ENCODE measurements at regions not wholly inside any gene's neighbourhood (a gene's known extent, or its start where the extent isn't known, plus 50 kb on each side); places are given as distances from the start of the nearest gene placed in this dataset.

DNA sequence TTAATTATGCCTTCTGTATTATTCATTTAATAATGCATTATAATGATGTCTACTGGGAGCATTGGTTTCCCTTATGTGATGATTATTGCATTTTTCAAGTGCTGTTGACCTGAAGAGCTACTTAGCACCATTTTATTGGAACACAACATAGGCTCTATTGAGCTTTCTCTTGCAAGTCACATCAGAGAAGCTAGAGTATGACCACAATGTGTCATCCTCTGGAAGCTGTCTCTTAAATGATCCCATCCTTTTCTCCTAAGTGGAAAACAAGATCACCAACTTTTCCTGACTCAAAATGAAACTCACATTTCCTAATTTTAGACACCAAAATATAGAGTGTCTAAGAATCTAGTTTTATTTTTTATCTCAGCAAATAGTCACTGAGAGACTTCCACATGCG is 1451.9 kb downstream of the PCDH7 start:
- Histone ChIP-seq H3K79me2 (ENCODE audit: control insufficient read depth, insufficient read depth, low read length) (no peaks in the 10 kb centered on the region), H3K27me3 (ENCODE audit: control insufficient read depth, insufficient read depth, low read length) (no peaks in the 10 kb centered on the region), H3K9me3 (ENCODE audit: control insufficient read depth, insufficient read depth, low read depth, low read length) (no peaks in the 10 kb centered on the region), H3K27ac (ENCODE audit: insufficient read depth, low read length) (no peak overlapping the region), H3K4me3 (replicated peaks in 1 of 4; ENCODE audit: control extremely low read depth in 1 of 4, insufficient read depth in 1 of 4, low read depth in 3 of 4, low read length in 4 of 4) (no peak overlapping the region), H3K9ac (ENCODE audit: insufficient read depth, low read length) (no peak overlapping the region), H3K4me1 (ENCODE audit: control insufficient read depth, extremely low read depth, insufficient read depth, low read length) (no peaks in the 10 kb centered on the region), H3K36me3 (ENCODE audit: control insufficient read depth, insufficient read depth, low read length) (no peaks in the 10 kb centered on the region), H4K20me1 (ENCODE audit: control insufficient read depth, extremely low read depth, insufficient read depth, low read length) (no peaks in the 10 kb centered on the region), H2AFZ (ENCODE audit: low read length) (no peak overlapping the region), H3K4me2 (ENCODE audit: extremely low read depth, insufficient read depth, low read length) (no peak overlapping the region)
- DNase-seq (ENCODE audit: low read depth in 2 of 2), result peak in 1 of 2 donors; percentile 12
- no peak for TF ChIP-seq EZH2 (IDR thresholded peaks at IDR 0.05; ENCODE audit: low read length, missing control alignments)
- TF ChIP-seq, protein P1, sequence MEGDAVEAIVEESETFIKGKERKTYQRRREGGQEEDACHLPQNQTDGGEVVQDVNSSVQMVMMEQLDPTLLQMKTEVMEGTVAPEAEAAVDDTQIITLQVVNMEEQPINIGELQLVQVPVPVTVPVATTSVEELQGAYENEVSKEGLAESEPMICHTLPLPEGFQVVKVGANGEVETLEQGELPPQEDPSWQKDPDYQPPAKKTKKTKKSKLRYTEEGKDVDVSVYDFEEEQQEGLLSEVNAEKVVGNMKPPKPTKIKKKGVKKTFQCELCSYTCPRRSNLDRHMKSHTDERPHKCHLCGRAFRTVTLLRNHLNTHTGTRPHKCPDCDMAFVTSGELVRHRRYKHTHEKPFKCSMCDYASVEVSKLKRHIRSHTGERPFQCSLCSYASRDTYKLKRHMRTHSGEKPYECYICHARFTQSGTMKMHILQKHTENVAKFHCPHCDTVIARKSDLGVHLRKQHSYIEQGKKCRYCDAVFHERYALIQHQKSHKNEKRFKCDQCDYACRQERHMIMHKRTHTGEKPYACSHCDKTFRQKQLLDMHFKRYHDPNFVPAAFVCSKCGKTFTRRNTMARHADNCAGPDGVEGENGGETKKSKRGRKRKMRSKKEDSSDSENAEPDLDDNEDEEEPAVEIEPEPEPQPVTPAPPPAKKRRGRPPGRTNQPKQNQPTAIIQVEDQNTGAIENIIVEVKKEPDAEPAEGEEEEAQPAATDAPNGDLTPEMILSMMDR (conservative IDR thresholded peaks at IDR 0.05 in 1 of 2, IDR thresholded peaks at IDR 0.05 in 1 of 2; ENCODE audit: low read depth in 1 of 2, low read length in 2 of 2), result no peak

DNA sequence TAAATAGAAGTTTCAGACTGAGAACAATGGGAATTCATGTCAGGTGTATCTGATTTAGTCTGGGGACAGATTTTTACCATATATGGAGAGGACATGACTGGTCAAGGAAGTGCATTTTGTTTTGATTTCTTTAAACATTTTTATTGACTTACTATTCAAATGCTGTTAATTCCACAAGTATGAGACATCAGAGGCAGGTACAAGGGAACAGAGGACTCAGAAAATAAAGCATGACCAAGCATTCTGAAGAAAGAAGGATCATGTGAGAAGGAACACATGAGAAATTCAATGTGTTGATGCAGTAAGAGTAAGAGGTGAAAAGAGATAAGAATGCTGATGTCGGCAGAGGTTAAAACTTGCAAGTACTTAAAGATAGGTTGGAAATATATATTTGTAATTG is 1452.6 kb downstream of the PCDH7 start:
- Histone ChIP-seq H3K27ac (ENCODE audit: insufficient read depth, low read length) (no peak overlapping the region), H3K4me2 (ENCODE audit: extremely low read depth, insufficient read depth, low read length) (no peak overlapping the region), H3K4me3 (replicated peaks in 1 of 4; ENCODE audit: control extremely low read depth in 1 of 4, insufficient read depth in 1 of 4, low read depth in 3 of 4, low read length in 4 of 4) (no peak overlapping the region), H3K36me3 (ENCODE audit: control insufficient read depth, insufficient read depth, low read length) (no peaks in the 10 kb centered on the region), H3K4me1 (ENCODE audit: control insufficient read depth, extremely low read depth, insufficient read depth, low read length) (no peaks in the 10 kb centered on the region), H2AFZ (ENCODE audit: low read length) (no peak overlapping the region), H3K27me3 (ENCODE audit: control insufficient read depth, insufficient read depth, low read length) (no peaks in the 10 kb centered on the region), H3K9ac (ENCODE audit: insufficient read depth, low read length) (no peak overlapping the region), H3K79me2 (ENCODE audit: control insufficient read depth, insufficient read depth, low read length) (no peaks in the 10 kb centered on the region), H3K9me3 (ENCODE audit: control insufficient read depth, insufficient read depth, low read depth, low read length) (no peaks in the 10 kb centered on the region), H4K20me1 (ENCODE audit: control insufficient read depth, extremely low read depth, insufficient read depth, low read length) (no peaks in the 10 kb centered on the region)
- DNase-seq (ENCODE audit: low read depth in 2 of 2), result peak; percentile 5 to 68
- TF ChIP-seq, protein P1 (conservative IDR thresholded peaks at IDR 0.05 in 1 of 2, IDR thresholded peaks at IDR 0.05 in 1 of 2; ENCODE audit: low read depth in 1 of 2, low read length in 2 of 2), result no peak
- no peak for TF ChIP-seq EZH2 (IDR thresholded peaks at IDR 0.05; ENCODE audit: low read length, missing control alignments)

DNA sequence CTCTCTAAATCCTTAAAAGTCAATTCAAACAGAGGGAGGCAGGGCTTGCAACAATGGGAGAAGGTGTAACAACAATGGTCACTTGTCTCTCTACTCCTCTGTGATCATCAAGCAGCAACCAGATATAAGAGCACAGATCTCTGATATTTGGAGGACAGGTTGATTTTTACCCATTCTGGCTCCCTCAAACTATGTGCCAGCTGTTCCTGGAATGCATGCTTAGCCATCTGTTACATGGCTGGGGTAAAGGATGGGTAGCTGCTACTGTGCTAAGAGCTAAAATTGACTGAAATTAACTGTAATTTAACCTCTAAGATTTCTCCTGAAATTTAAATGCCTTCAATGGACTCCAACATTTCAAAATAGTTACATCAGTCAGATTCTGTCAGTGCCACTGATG is 1459.9 kb downstream of the PCDH7 start:
- H3K4me2 ChIP-seq (ENCODE audit: extremely low read depth, insufficient read depth, low read length), result no peak overlapping the region
- no peak for DNase-seq (ENCODE audit: low read depth in 2 of 2)

More for the DNA sequence above, 1459.9 kb downstream of the PCDH7 start:
- no peak overlapping the region for H3K4me3 ChIP-seq (replicated peaks in 1 of 4; ENCODE audit: control extremely low read depth in 1 of 4, insufficient read depth in 1 of 4, low read depth in 3 of 4, low read length in 4 of 4)
- H3K79me2 ChIP-seq (ENCODE audit: control insufficient read depth, insufficient read depth, low read length), result no peaks in the 10 kb centered on the region
- H3K27ac ChIP-seq (ENCODE audit: insufficient read depth, low read length), result no peak overlapping the region
- H3K4me1 ChIP-seq (ENCODE audit: control insufficient read depth, extremely low read depth, insufficient read depth, low read length), result no peaks in the 10 kb centered on the region
- no peaks in the 10 kb centered on the region for H3K9me3 ChIP-seq (ENCODE audit: control insufficient read depth, insufficient read depth, low read depth, low read length)
- H3K36me3 ChIP-seq (ENCODE audit: control insufficient read depth, insufficient read depth, low read length), result no peaks in the 10 kb centered on the region
- no peaks in the 10 kb centered on the region for H3K27me3 ChIP-seq (ENCODE audit: control insufficient read depth, insufficient read depth, low read length)
- no peak overlapping the region for H2AFZ ChIP-seq (ENCODE audit: low read length)
- TF ChIP-seq, protein P1 (conservative IDR thresholded peaks at IDR 0.05 in 1 of 2, IDR thresholded peaks at IDR 0.05 in 1 of 2; ENCODE audit: low read depth in 1 of 2, low read length in 2 of 2), result no peak
- no peak for TF ChIP-seq EZH2 (IDR thresholded peaks at IDR 0.05; ENCODE audit: low read length, missing control alignments)
- no peaks in the 10 kb centered on the region for H4K20me1 ChIP-seq (ENCODE audit: control insufficient read depth, extremely low read depth, insufficient read depth, low read length)
- H3K9ac ChIP-seq (ENCODE audit: insufficient read depth, low read length), result no peak overlapping the region

Measured in fibroblast of lung (primary cell).